Inferior parietal cortex (tissue), 1 donor: ENCODE measurements at regions not wholly inside any gene's neighbourhood (a gene's known extent, or its start where the extent isn't known, plus 50 kb on each side); places are given as distances from the start of the nearest gene placed in this dataset.
A peak's percentile ranks its signal among the peaks of the same experiment; 100 is the strongest.

Experiments
- DNase-seq: peaks from one replicate; pipeline ENCODE4 v3.0.0-alpha.2; 2016; ENCODE audit errors: extremely low spot score

DNA sequence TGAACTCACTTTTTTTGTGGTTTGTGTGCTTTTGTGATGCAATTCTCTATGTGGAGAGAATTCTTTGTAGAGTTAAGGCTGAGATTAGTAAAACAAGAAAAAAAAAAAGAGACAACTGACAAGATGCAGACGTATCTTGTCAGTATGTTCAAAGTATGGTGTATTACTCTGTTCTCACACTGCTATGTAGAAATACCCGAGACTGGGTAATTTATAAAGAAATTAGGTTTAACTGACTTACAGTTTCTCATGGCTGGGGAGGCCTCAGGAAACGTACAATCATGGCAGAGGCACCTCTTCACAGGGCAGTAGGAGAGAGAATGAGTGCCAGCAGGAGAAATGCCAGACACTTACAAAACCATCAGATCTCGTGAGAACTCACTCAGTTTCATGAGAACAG is 475.2 kb upstream of the CDH18 start:
- DNase-seq: no peak

DNA sequence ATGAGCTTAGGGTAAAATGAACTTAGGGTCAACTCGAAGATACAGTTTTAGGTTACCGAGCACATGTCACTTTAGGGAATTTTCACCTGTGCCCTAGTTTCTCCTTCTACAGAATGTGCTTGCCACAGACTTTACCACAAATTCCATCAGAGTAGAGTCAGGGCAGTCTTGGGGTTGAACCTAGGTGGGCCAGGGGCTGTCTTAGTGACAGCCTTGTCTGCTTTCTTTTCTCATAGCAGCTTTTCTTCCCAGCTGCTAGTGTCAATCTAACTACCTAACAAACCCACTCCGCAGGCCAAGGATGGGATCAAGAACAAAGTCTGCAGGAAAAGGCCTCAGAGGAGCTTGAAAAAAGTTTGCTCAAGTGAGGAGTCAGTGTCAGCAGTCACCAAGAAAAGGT is 458.1 kb upstream of the CDH18 start:
- no peak for DNase-seq

DNA sequence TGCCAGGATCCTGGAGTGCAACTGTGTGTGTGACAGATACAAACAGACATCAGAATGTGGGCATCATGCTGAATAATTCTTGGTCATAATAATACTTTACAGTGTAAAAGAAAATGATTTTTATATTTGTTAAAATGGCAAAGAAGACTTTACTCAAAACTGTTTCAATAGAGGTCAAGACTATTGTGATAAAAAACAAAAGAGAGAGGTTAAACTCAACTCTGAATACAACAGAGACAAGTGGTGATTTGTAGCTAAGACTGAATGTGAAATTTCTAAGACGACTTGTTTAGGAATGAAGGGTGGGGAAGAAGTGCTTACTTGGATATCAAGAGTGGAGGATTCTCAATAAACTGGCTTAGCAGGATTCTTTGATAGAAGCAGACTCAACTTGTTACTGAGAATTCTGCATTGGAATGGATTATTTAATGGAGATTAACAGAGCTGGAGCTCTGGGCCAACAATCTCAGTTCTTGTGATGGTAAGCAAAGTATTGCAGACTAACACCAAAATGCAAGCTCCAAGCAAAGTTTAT is 457.4 kb upstream of the CDH18 start:
- no peak for DNase-seq

DNA sequence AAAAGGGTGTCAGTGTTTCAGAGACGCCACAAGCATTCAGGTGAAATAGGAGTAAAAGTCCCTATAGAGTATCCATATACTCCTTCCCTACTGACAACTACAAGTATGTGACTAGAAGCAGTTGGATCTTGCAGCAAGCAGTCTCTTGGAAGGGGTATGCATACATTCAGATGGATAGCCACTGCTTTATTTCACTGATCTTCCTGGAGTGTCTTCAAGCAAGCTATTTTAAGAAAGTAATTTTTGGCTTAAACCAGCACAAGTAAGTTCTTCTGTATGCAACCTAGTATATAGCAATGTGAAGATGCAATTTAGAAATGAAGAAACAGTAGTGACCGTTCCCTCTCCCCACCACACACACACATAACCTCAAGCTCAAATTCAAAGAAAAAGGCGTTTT is 446.8 kb upstream of the CDH18 start:
- peak; percentile 13 for DNase-seq

DNA sequence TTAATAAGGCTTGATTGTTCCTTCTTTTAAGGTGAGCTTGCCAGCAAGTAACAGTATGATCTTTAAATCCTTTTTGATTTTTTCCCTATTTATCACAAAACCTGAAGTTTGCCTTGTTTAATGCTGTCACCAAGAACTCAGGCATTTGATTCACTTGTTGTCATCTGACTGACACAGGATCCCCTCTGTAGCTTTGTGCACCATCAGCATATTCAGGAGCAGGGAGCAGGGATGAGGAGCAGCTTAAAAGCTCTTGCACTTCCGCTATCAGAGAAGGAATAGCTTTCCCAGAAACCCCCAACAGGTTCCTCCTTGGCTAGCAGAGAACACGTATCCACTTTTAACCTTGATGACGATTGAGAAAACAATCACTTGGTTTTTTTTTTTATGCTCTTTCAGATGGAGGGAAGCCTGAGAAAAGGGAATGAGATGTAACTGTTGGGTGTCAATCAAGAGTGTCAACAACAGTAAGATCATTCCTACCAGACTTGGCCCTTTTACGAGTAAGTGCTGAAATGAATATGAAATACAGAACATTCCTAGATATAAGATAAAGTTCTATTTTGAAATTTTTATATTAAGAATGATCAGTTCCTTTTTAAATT is 433.1 kb upstream of the CDH18 start:
- DNase-seq: no peak
